ENCODE measurements at regions not wholly inside any gene's neighbourhood (a gene's known extent, or its start where the extent isn't known, plus 50 kb on each side); places are given as distances from the start of the nearest gene placed in this dataset.
"Not testable (repeated sequence)": the region's sequence is repeated elsewhere in the genome, so short reads cannot be mapped to it uniquely, and the experiment has no call there.

- H3K4me3 Mint-ChIP-seq = no peak overlapping the region
- no peak for TF ChIP-seq CTCF (conservative IDR thresholded peaks at IDR 0.05)
- H3K27me3 Mint-ChIP-seq (ENCODE audit: low read depth) = no peaks in the 10 kb centered on the region
These were observed 2244.0 kb downstream of the ARAP2 start for GRCh38 chr4:34000356-34000755.

GRCh38 chr4:34006540-34006939 is 2237.8 kb downstream of the ARAP2 start:
- H2BK12ac ChIP-seq (ENCODE audit: insufficient read length, low read depth, low read length); H3K27ac Mint-ChIP-seq; H3K27me3 Mint-ChIP-seq (ENCODE audit: low read depth); H3K79me2 ChIP-seq (ENCODE audit: insufficient read depth, low read length); H4K8ac ChIP-seq (replicated peaks; ENCODE audit: insufficient read length, low read depth, low read length); H3K79me1 ChIP-seq (ENCODE audit: insufficient read depth, low read depth, low read length, poor library complexity, severe bottlenecking); H2BK15ac ChIP-seq (ENCODE audit: low read depth, low read length); H3K4me3 Mint-ChIP-seq; H3T11ph ChIP-seq (ENCODE audit: low read length); H3K56ac ChIP-seq (ENCODE audit: insufficient read length, low read depth, low read length); DNase-seq; H2BK5ac ChIP-seq (ENCODE audit: insufficient read length, low read length); H3K9me3 Mint-ChIP-seq; H3K4me2 ChIP-seq (ENCODE audit: insufficient read depth, insufficient read length, low read length); H3K9me3 ChIP-seq (ENCODE audit: control insufficient read depth, low read depth, low read length); H2BK20ac ChIP-seq (ENCODE audit: low read depth, low read length, poor library complexity, severe bottlenecking); H3K23me2 ChIP-seq (ENCODE audit: insufficient read length, low read depth, low read length, poor library complexity, severe bottlenecking); H4K5ac ChIP-seq (ENCODE audit: insufficient read length, low read depth, low read length); H3K9ac ChIP-seq (ENCODE audit: extremely low read depth, insufficient read length, low read length); H2AK5ac ChIP-seq (ENCODE audit: insufficient read length, low read length); H3K4me1 ChIP-seq (ENCODE audit: insufficient read depth, low read length); H2AFZ ChIP-seq (ENCODE audit: low read length); H3K14ac ChIP-seq (ENCODE audit: insufficient read depth, low read length); H3K36me3 Mint-ChIP-seq (ENCODE audit: insufficient read depth in 1 of 3, low read depth in 3 of 3); H3K4me1 Mint-ChIP-seq; H4K20me1 ChIP-seq (ENCODE audit: control insufficient read depth, insufficient read depth, insufficient read length); H3K27me3 ChIP-seq (ENCODE audit: insufficient read depth, low read length); H3K27ac ChIP-seq (ENCODE audit: insufficient read length, low read depth, low read length); H4K91ac ChIP-seq (ENCODE audit: insufficient read length, low read depth, low read length); H2BK120ac ChIP-seq (ENCODE audit: low read depth, low read length, poor library complexity, severe bottlenecking); H3K23ac ChIP-seq (ENCODE audit: insufficient read length, low read depth, low read length); H3K4ac ChIP-seq (ENCODE audit: low read depth, low read length); H3K18ac ChIP-seq (ENCODE audit: insufficient read length, low read depth, low read length): not testable (repeated sequence)
- no CpG with 5 or more reads among the region's 1 CpG for WGBS (ENCODE audit: extremely low coverage, insufficient read length, low lambda C conversion rate)

More at GRCh38 chr4:34000356-34000755, 2244.0 kb downstream of the ARAP2 start:
- no peak overlapping the region for H2BK120ac ChIP-seq (ENCODE audit: low read depth, low read length, poor library complexity, severe bottlenecking)
- no peak for DNase-seq
- no peak overlapping the region for H3K23ac ChIP-seq (ENCODE audit: insufficient read length, low read depth, low read length)
- Mint-ChIP-seq H3K4me1 (peaks cover 21 to 27% of the 10 kb centered on the region in 2 experiments), H3K9me3 (no peaks in the 10 kb centered on the region; a peak in 1 of 5 replicates), H3K27ac (no peak overlapping the region), H3K36me3 (ENCODE audit: insufficient read depth in 1 of 3, low read depth in 3 of 3) (no peaks in the 10 kb centered on the region; a peak in 2 of 7 replicates)
- no peak overlapping the region for H2BK20ac ChIP-seq (ENCODE audit: low read depth, low read length, poor library complexity, severe bottlenecking)
- no peak overlapping the region for H2AK5ac ChIP-seq (ENCODE audit: insufficient read length, low read length)
- no peaks in the 10 kb centered on the region for H3K9me3 ChIP-seq (ENCODE audit: control insufficient read depth, low read depth, low read length)
- H4K5ac ChIP-seq (ENCODE audit: insufficient read length, low read depth, low read length) = no peak overlapping the region
- no peak overlapping the region for H3K4ac ChIP-seq (ENCODE audit: low read depth, low read length)
- H3K23me2 ChIP-seq (ENCODE audit: insufficient read length, low read depth, low read length, poor library complexity, severe bottlenecking) = no peaks in the 10 kb centered on the region
- no peak overlapping the region for H3K27ac ChIP-seq (ENCODE audit: insufficient read length, low read depth, low read length)
- no peak overlapping the region for H2BK12ac ChIP-seq (ENCODE audit: insufficient read length, low read depth, low read length)
- no peak overlapping the region for H2AFZ ChIP-seq (ENCODE audit: low read length)
- no peak overlapping the region for H2BK5ac ChIP-seq (ENCODE audit: insufficient read length, low read length)
- no peaks in the 10 kb centered on the region for H3K27me3 ChIP-seq (ENCODE audit: insufficient read depth, low read length)
- no peak overlapping the region for H3K9ac ChIP-seq (ENCODE audit: extremely low read depth, insufficient read length, low read length)
- no peaks in the 10 kb centered on the region for H3K79me2 ChIP-seq (ENCODE audit: insufficient read depth, low read length)
- H3K4me2 ChIP-seq (ENCODE audit: insufficient read depth, insufficient read length, low read length) = no peak overlapping the region
- H3T11ph ChIP-seq (ENCODE audit: low read length) = no peak overlapping the region
- no peak overlapping the region for H2BK15ac ChIP-seq (ENCODE audit: low read depth, low read length)
- no peaks in the 10 kb centered on the region for H3K79me1 ChIP-seq (ENCODE audit: insufficient read depth, low read depth, low read length, poor library complexity, severe bottlenecking)
- no peak overlapping the region for H3K56ac ChIP-seq (ENCODE audit: insufficient read length, low read depth, low read length)
- no peak overlapping the region for H4K8ac ChIP-seq (replicated peaks; ENCODE audit: insufficient read length, low read depth, low read length)
- no peak overlapping the region for H3K14ac ChIP-seq (ENCODE audit: insufficient read depth, low read length)
- no peaks in the 10 kb centered on the region; the same call in 1 of the 2 replicates for H3K4me1 ChIP-seq (ENCODE audit: insufficient read depth, low read length)
- no CpG with 5 or more reads among the region's 3 CpGs for WGBS (ENCODE audit: extremely low coverage, insufficient read length, low lambda C conversion rate)
- no peak overlapping the region for H4K91ac ChIP-seq (ENCODE audit: insufficient read length, low read depth, low read length)
- no peaks in the 10 kb centered on the region for H4K20me1 ChIP-seq (ENCODE audit: control insufficient read depth, insufficient read depth, insufficient read length)
- no peak overlapping the region for H3K18ac ChIP-seq (ENCODE audit: insufficient read length, low read depth, low read length)

Measured in H9 (cell line).